ENCODE measurements at regions not wholly inside any gene's neighbourhood (a gene's known extent, or its start where the extent isn't known, plus 50 kb on each side); places are given as distances from the start of the nearest gene placed in this dataset.

GRCh38 chr11:95337972-95338429 is 107.0 kb upstream of the SESN3 start:
- in situ Hi-C loops (cut with HindIII; ENCODE audit: low pct_unique_long_range_greater_than_20kb, low sequenced_read_pairs) = no loop called here
- no peak for DNase-seq (ENCODE audit: low read depth)

- DNase-seq (ENCODE audit: low read depth) = no peak
Measured at GRCh38 chr11:95337175-95337957, 106.4 kb upstream of the SESN3 start.

GRCh38 chr11:95335989-95336388 is 105.0 kb upstream of the SESN3 start:
- no peak for DNase-seq (ENCODE audit: low read depth)
- in situ Hi-C loops (cut with HindIII; ENCODE audit: low pct_unique_long_range_greater_than_20kb, low sequenced_read_pairs) = no loop called here

More at GRCh38 chr11:95337175-95337957, 106.4 kb upstream of the SESN3 start:
- in situ Hi-C loops (cut with HindIII; ENCODE audit: low pct_unique_long_range_greater_than_20kb, low sequenced_read_pairs) = no loop called here

- in situ Hi-C loops (cut with HindIII; ENCODE audit: low pct_unique_long_range_greater_than_20kb, low sequenced_read_pairs) = no loop called here
- no peak for DNase-seq (ENCODE audit: low read depth)
Measured at GRCh38 chr11:95331161-95331560, 100.2 kb upstream of the SESN3 start.

GRCh38 chr11:95330302-95330701 is 99.3 kb upstream of the SESN3 start:
- in situ Hi-C loops (cut with HindIII; ENCODE audit: low pct_unique_long_range_greater_than_20kb, low sequenced_read_pairs) = no loop called here

GRCh38 chr11:95327273-95327948 is 96.4 kb upstream of the SESN3 start:
- in situ Hi-C loops (cut with HindIII; ENCODE audit: low pct_unique_long_range_greater_than_20kb, low sequenced_read_pairs) = no loop called here
- no peak for DNase-seq (ENCODE audit: low read depth)

More at GRCh38 chr11:95330302-95330701, 99.3 kb upstream of the SESN3 start:
- DNase-seq (ENCODE audit: low read depth) = no peak

- in situ Hi-C loops (cut with HindIII; ENCODE audit: low pct_unique_long_range_greater_than_20kb, low sequenced_read_pairs) = no loop called here
Measured at GRCh38 chr11:95325777-95326258, 94.8 kb upstream of the SESN3 start.

GRCh38 chr11:95324826-95325225 is 93.8 kb upstream of the SESN3 start:
- in situ Hi-C loops (cut with HindIII; ENCODE audit: low pct_unique_long_range_greater_than_20kb, low sequenced_read_pairs) = no loop called here
- DNase-seq (ENCODE audit: low read depth) = no peak

More at GRCh38 chr11:95325777-95326258, 94.8 kb upstream of the SESN3 start:
- DNase-seq (ENCODE audit: low read depth) = no peak

GRCh38 chr11:95322539-95322938 is 91.5 kb upstream of the SESN3 start:
- in situ Hi-C loops (cut with HindIII; ENCODE audit: low pct_unique_long_range_greater_than_20kb, low sequenced_read_pairs) = no loop called here
- DNase-seq (ENCODE audit: low read depth) = no peak

GRCh38 chr11:95318498-95318897 is 87.5 kb upstream of the SESN3 start:
- in situ Hi-C loops (cut with HindIII; ENCODE audit: low pct_unique_long_range_greater_than_20kb, low sequenced_read_pairs) = no loop called here
- no peak for DNase-seq (ENCODE audit: low read depth)

- in situ Hi-C loops (cut with HindIII; ENCODE audit: low pct_unique_long_range_greater_than_20kb, low sequenced_read_pairs) = no loop called here
- DNase-seq (ENCODE audit: low read depth) = no peak
Measured at GRCh38 chr11:95308512-95309035, 77.6 kb upstream of the SESN3 start.

GRCh38 chr11:95307286-95307685 is 76.3 kb upstream of the SESN3 start:
- no peak for DNase-seq (ENCODE audit: low read depth)
- in situ Hi-C loops (cut with HindIII; ENCODE audit: low pct_unique_long_range_greater_than_20kb, low sequenced_read_pairs) = no loop called here

- no peak for DNase-seq (ENCODE audit: low read depth)
- in situ Hi-C loops (cut with HindIII; ENCODE audit: low pct_unique_long_range_greater_than_20kb, low sequenced_read_pairs) = no loop called here
Measured at GRCh38 chr11:95306801-95307200, 75.8 kb upstream of the SESN3 start.

- in situ Hi-C loops (cut with HindIII; ENCODE audit: low pct_unique_long_range_greater_than_20kb, low sequenced_read_pairs) = no loop called here
- DNase-seq (ENCODE audit: low read depth) = no peak
Measured at GRCh38 chr11:95306123-95306522, 75.1 kb upstream of the SESN3 start.

- in situ Hi-C loops (cut with HindIII; ENCODE audit: low pct_unique_long_range_greater_than_20kb, low sequenced_read_pairs) = no loop called here
- no peak for DNase-seq (ENCODE audit: low read depth)
Measured at GRCh38 chr11:95305705-95306104, 74.7 kb upstream of the SESN3 start.

- no peak for DNase-seq (ENCODE audit: low read depth)
- in situ Hi-C loops (cut with HindIII; ENCODE audit: low pct_unique_long_range_greater_than_20kb, low sequenced_read_pairs) = no loop called here
Measured at GRCh38 chr11:95304777-95305176, 73.8 kb upstream of the SESN3 start.

GRCh38 chr11:95302211-95302610 is 71.2 kb upstream of the SESN3 start:
- in situ Hi-C loops (cut with HindIII; ENCODE audit: low pct_unique_long_range_greater_than_20kb, low sequenced_read_pairs) = no loop called here
- no peak for DNase-seq (ENCODE audit: low read depth)

GRCh38 chr11:95301474-95301873 is 70.5 kb upstream of the SESN3 start:
- no peak for DNase-seq (ENCODE audit: low read depth)
- in situ Hi-C loops (cut with HindIII; ENCODE audit: low pct_unique_long_range_greater_than_20kb, low sequenced_read_pairs) = no loop called here

- in situ Hi-C loops (cut with HindIII; ENCODE audit: low pct_unique_long_range_greater_than_20kb, low sequenced_read_pairs) = no loop called here
- DNase-seq (ENCODE audit: low read depth) = no peak
Measured at GRCh38 chr11:95299078-95299679, 68.2 kb upstream of the SESN3 start.

All from Caki2 (cell line).